OCI-LY1 (cell line): ENCODE measurements at regions not wholly inside any gene's neighbourhood (a gene's known extent, or its start where the extent isn't known, plus 50 kb on each side); places are given as distances from the start of the nearest gene placed in this dataset.

Experiments used
- H2AFZ ChIP-seq: fragments of 200-600 bp; sonication (generic), shearing (Covaris generic); 2 replicates; pipeline ENCODE4 v1.6.0; 2014; ENCODE audit warnings: antibody characterized with exemption, mild to moderate bottlenecking, low read length
- H3F3A ChIP-seq: fragments of 200-600 bp; sonication (generic), shearing (Covaris generic); 2 replicates; pipeline ENCODE4 v1.6.0; 2014; ENCODE audit warnings: mild to moderate bottlenecking, antibody characterized with exemption, low read length, moderate library complexity; ENCODE audit not compliant: insufficient read depth
- H3K27ac ChIP-seq: fragments of 200-600 bp; sonication (generic); 2 replicates; pipeline ENCODE4 v1.5.1; 2014; ENCODE audit warnings: low read length, mixed run types, mild to moderate bottlenecking, low read depth; ENCODE audit not compliant: poor library complexity, severe bottlenecking
- H3K27me3 ChIP-seq: fragments of 200-600 bp; sonication (generic); 2 replicates; pipeline ENCODE4 v1.6.0; 2014; ENCODE audit warnings: antibody characterized with exemption, mild to moderate bottlenecking, low read length, moderate library complexity; ENCODE audit not compliant: insufficient read depth
- H3K36me3 ChIP-seq: fragments of 200-600 bp; sonication (generic); 2 replicates; pipeline ENCODE4 v1.6.1; 2014; ENCODE audit warnings: mild to moderate bottlenecking, antibody characterized with exemption, low read length, moderate library complexity, mixed read lengths; ENCODE audit not compliant: insufficient read depth
- H3K4me1 ChIP-seq: fragments of 200-600 bp; sonication (generic); 2 replicates; pipeline ENCODE4 v1.5.1; 2014; ENCODE audit warnings: mild to moderate bottlenecking, low read length, moderate library complexity; ENCODE audit not compliant: insufficient read depth, severe bottlenecking
- H3K4me2 ChIP-seq: fragments of 200-600 bp; sonication (generic), shearing (Covaris generic); 2 replicates; pipeline ENCODE4 v1.6.1; 2014; ENCODE audit warnings: low read length
- H3K4me3 ChIP-seq: fragments of 200-600 bp; sonication (generic); 2 replicates; pipeline ENCODE4 v1.5.1; 2014; ENCODE audit warnings: low read length, low read depth, mild to moderate bottlenecking, mixed read lengths; ENCODE audit not compliant: poor library complexity, severe bottlenecking
- H3K79me2 ChIP-seq: fragments of 200-600 bp; shearing (Covaris generic); 2 replicates; pipeline ENCODE4 v1.6.1; 2016; ENCODE audit warnings: mixed run types, low read length, mixed read lengths; ENCODE audit not compliant: insufficient read depth
- H3K9ac ChIP-seq: fragments of 200-600 bp; sonication (generic), shearing (Covaris generic); 2 replicates; pipeline ENCODE4 v1.6.1; 2014; ENCODE audit warnings: mild to moderate bottlenecking, low read length, mixed read lengths
- H3K9me2 ChIP-seq: fragments of 200-600 bp; sonication (generic), shearing (Covaris generic); 2 replicates; pipeline ENCODE4 v1.6.1; 2014; ENCODE audit warnings: low read depth, mild to moderate bottlenecking, low read length, mixed read lengths
- H3K9me3 ChIP-seq: fragments of 200-600 bp; shearing (Covaris generic); 2 replicates; pipeline ENCODE4 v1.6.1; 2014; ENCODE audit warnings: low read length, mixed read lengths
- H4K20me1 ChIP-seq: fragments of 200-600 bp; sonication (generic), shearing (Covaris generic); 2 replicates; pipeline ENCODE4 v1.6.0; 2016; ENCODE audit warnings: mild to moderate bottlenecking, low read length; ENCODE audit not compliant: insufficient read depth
- EZH2 ChIP-seq: fragments of 200-600 bp; sonication (generic), shearing (Covaris generic); IDR thresholded peaks from 2 replicates; pipeline ENCODE4 v1.8.0; 2017; ENCODE audit warnings: borderline replicate concordance, mixed run types, mild to moderate bottlenecking, antibody characterized with exemption, low read length, moderate library complexity, mixed read lengths
- TF ChIP-seq, protein P1 (sequence below): fragments of 200-600 bp; sonication (generic), shearing (Covaris generic); IDR thresholded peaks from 2 replicates; pipeline ENCODE4 v1.5.1; 2017; ENCODE audit warnings: mild to moderate bottlenecking, antibody characterized with exemption, low read length, moderate library complexity, mixed read lengths

DNA sequence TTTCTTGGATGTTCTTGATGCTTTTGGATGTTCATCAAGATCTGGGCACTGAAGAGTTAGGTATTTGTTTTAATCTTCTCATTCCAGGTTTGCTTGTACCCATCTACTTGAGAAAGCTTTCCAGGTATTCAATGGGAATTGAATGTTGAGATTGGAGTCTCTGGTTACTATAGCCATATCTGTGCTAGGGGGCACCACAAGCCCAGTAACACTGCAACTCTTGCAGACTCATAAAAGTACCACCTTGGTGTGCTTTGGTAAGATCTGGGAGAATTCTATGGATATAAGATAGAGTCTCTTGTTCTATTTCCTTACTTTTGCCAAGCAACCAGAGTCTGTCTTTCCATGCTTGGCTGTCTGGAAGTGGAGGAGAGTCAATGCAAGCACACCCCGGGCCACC is 518.9 kb upstream of the VRK2 start:
- Histone ChIP-seq H3K9me3 (no peaks in the 10 kb centered on the region), H3K36me3 (no peaks in the 10 kb centered on the region), H3K9me2 (no peaks in the 10 kb centered on the region), H3K27ac (no peak overlapping the region), H3K4me1 (no peaks in the 10 kb centered on the region), H2AFZ (no peak overlapping the region), H3K4me3 (no peak overlapping the region), H3K27me3 (no peaks in the 10 kb centered on the region), H3F3A (no peaks in the 10 kb centered on the region), H3K9ac (no peak overlapping the region), H4K20me1 (no peaks in the 10 kb centered on the region), H3K4me2 (no peak overlapping the region), H3K79me2 (no peaks in the 10 kb centered on the region)
- TF ChIP-seq, protein P1, sequence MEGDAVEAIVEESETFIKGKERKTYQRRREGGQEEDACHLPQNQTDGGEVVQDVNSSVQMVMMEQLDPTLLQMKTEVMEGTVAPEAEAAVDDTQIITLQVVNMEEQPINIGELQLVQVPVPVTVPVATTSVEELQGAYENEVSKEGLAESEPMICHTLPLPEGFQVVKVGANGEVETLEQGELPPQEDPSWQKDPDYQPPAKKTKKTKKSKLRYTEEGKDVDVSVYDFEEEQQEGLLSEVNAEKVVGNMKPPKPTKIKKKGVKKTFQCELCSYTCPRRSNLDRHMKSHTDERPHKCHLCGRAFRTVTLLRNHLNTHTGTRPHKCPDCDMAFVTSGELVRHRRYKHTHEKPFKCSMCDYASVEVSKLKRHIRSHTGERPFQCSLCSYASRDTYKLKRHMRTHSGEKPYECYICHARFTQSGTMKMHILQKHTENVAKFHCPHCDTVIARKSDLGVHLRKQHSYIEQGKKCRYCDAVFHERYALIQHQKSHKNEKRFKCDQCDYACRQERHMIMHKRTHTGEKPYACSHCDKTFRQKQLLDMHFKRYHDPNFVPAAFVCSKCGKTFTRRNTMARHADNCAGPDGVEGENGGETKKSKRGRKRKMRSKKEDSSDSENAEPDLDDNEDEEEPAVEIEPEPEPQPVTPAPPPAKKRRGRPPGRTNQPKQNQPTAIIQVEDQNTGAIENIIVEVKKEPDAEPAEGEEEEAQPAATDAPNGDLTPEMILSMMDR = no peak

GRCh38 chr2:57528499-57528898 is 518.1 kb upstream of the VRK2 start:
- TF ChIP-seq, protein P1 = no peak
- TF ChIP-seq EZH2 = no peak
- no peak overlapping the region for H3K4me2 ChIP-seq
- H3K27me3 ChIP-seq = no peaks in the 10 kb centered on the region
- H3K79me2 ChIP-seq = no peaks in the 10 kb centered on the region
- H4K20me1 ChIP-seq = no peaks in the 10 kb centered on the region
- no peaks in the 10 kb centered on the region for H3F3A ChIP-seq
- no peaks in the 10 kb centered on the region for H3K9me3 ChIP-seq
- no peaks in the 10 kb centered on the region for H3K4me1 ChIP-seq
- H3K27ac ChIP-seq = no peak overlapping the region
- H2AFZ ChIP-seq = no peak overlapping the region
- no peaks in the 10 kb centered on the region for H3K9me2 ChIP-seq
- no peaks in the 10 kb centered on the region for H3K36me3 ChIP-seq
- H3K9ac ChIP-seq = no peak overlapping the region
- no peak overlapping the region for H3K4me3 ChIP-seq

DNA sequence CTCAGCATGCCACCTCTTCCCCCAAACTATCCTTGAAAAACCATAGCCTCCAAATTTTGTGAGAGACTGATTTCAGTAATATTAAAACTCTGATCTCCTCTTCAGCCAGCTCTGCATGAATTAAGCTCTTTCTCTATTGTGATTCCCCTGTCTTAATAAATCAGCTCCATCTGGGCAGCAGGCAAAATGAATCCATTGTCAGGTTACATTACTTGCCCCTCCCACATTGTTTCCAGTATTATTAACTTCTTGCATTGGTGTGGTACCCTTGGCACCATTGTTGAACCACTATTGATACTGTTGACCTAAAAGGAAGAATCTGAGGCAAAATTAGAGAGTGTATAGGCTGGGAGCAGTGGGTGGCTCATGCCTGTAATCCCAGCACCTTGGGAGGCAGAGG is 512.2 kb upstream of the VRK2 start:
- TF ChIP-seq EZH2 = no peak
- TF ChIP-seq, protein P1 = no peak

More for the DNA sequence above, 512.2 kb upstream of the VRK2 start:
- Histone ChIP-seq H4K20me1 (no peaks in the 10 kb centered on the region), H2AFZ (no peak overlapping the region), H3K79me2 (no peaks in the 10 kb centered on the region), H3K27me3 (no peaks in the 10 kb centered on the region), H3F3A (no peaks in the 10 kb centered on the region), H3K9me2 (no peaks in the 10 kb centered on the region), H3K36me3 (no peaks in the 10 kb centered on the region), H3K4me3 (no peak overlapping the region), H3K9ac (no peak overlapping the region), H3K9me3 (no peaks in the 10 kb centered on the region), H3K27ac (no peak overlapping the region), H3K4me2 (no peak overlapping the region), H3K4me1 (no peaks in the 10 kb centered on the region)
